ENCODE measurements at regions not wholly inside any gene's neighbourhood (a gene's known extent, or its start where the extent isn't known, plus 50 kb on each side); places are given as distances from the start of the nearest gene placed in this dataset.

DNA sequence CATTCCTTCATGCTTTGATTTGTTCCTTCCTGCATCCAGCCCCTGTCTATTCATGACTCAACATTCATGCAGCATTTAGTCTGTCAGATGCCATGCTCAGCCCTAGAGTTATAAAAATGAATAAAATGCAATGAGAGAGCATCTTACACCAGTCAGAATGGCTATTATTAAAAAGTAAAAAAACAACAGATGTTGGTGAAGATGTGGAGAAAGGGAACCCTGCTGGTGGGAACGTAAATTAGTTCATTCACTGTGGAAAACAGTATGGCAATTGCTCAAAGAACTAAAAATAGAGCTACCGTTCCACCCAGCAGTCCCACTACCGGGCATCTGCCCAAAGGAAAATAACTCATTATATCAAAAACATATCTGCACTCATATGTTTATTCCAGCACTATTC lies 70.0 kb upstream of the GTF3A start (continued):
- TF ChIP-seq ZSCAN21 (CRISPR knock-in tag; IDR thresholded peaks at IDR 0.05; ENCODE audit: borderline replicate concordance) = no peak
- no peak for TF ChIP-seq ZNF446 (CRISPR knock-in tag; IDR thresholded peaks at IDR 0.05)
- TF ChIP-seq FOXK1 (CRISPR knock-in tag; IDR thresholded peaks at IDR 0.05; ENCODE audit: borderline replicate concordance, low read depth) = no peak
- no peak for TF ChIP-seq ZNF639 (CRISPR knock-in tag; conservative IDR thresholded peaks at IDR 0.05)
- TF ChIP-seq CHD2 (IDR thresholded peaks at IDR 0.05; ENCODE audit: low read depth, low read length) = no peak
- TF ChIP-seq, protein P1, sequence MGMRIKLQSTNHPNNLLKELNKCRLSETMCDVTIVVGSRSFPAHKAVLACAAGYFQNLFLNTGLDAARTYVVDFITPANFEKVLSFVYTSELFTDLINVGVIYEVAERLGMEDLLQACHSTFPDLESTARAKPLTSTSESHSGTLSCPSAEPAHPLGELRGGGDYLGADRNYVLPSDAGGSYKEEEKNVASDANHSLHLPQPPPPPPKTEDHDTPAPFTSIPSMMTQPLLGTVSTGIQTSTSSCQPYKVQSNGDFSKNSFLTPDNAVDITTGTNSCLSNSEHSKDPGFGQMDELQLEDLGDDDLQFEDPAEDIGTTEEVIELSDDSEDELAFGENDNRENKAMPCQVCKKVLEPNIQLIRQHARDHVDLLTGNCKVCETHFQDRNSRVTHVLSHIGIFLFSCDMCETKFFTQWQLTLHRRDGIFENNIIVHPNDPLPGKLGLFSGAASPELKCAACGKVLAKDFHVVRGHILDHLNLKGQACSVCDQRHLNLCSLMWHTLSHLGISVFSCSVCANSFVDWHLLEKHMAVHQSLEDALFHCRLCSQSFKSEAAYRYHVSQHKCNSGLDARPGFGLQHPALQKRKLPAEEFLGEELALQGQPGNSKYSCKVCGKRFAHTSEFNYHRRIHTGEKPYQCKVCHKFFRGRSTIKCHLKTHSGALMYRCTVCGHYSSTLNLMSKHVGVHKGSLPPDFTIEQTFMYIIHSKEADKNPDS (CRISPR knock-in tag; IDR thresholded peaks at IDR 0.05) = no peak
- TF ChIP-seq ZNF691 (CRISPR knock-in tag; IDR thresholded peaks at IDR 0.05; ENCODE audit: borderline replicate concordance, low read depth) = no peak
- no peak for TF ChIP-seq PCBP2 (optimal IDR thresholded peaks at IDR 0.05; ENCODE audit: low read depth, low read length, poor library complexity, severe bottlenecking)

GRCh38 chr13:27355894-27356293 lies 68.5 kb upstream of the GTF3A start:
- no TSS peak for BruUV-seq (replicated peaks)
- TF ChIP-seq MTF1 (CRISPR knock-in tag; IDR thresholded peaks at IDR 0.05) = no peak
- no peak for TF ChIP-seq CAMTA2 (CRISPR knock-in tag; IDR thresholded peaks at IDR 0.05; ENCODE audit: borderline replicate concordance)
- TF ChIP-seq YEATS4 (CRISPR knock-in tag; IDR thresholded peaks at IDR 0.05; ENCODE audit: borderline replicate concordance) = no peak
- TF ChIP-seq DPF2 (CRISPR knock-in tag; IDR thresholded peaks at IDR 0.05; ENCODE audit: borderline replicate concordance, low read depth) = no peak
- no peak for TF ChIP-seq PRDM4 (CRISPR knock-in tag; IDR thresholded peaks at IDR 0.05; ENCODE audit: borderline replicate concordance)
- no peak for TF ChIP-seq ZNF569 (CRISPR knock-in tag; IDR thresholded peaks at IDR 0.05; ENCODE audit: borderline replicate concordance)
- TF ChIP-seq ERF (CRISPR knock-in tag; IDR thresholded peaks at IDR 0.05) = no peak
- no peak for TF ChIP-seq ISL2 (CRISPR knock-in tag; IDR thresholded peaks at IDR 0.05)
- FAIRE-seq (no peak), DNase-seq (ENCODE audit: low spot score) (no peak), ATAC-seq (peak; percentile 69)
- Histone ChIP-seq H3K79me2 (ENCODE audit: insufficient read depth, low read length) (no peaks in the 10 kb centered on the region), H2AFZ (ENCODE audit: low read length) (no peak overlapping the region), H3K4me1 (ENCODE audit: insufficient read depth, low read length) (peaks cover 29% of the 10 kb centered on the region), H4K20me1 (ENCODE audit: insufficient read depth, low read length) (no peaks in the 10 kb centered on the region), H3K36me3 (replicated peaks in 1 of 2; ENCODE audit: control insufficient read depth in 1 of 2, insufficient read depth in 2 of 2, low read length in 2 of 2) (no peaks in the 10 kb centered on the region), H3K4me2 (ENCODE audit: low read depth, low read length) (peak overlapping the region; percentile 43), H3K9me3 (ENCODE audit: low read length) (no peaks in the 10 kb centered on the region), H3K27ac (ENCODE audit: extremely low read length, insufficient read depth, low read length) (no peak overlapping the region), H3K4me3 (replicated peaks in 1 of 3; ENCODE audit: insufficient read depth in 1 of 3, low read depth in 2 of 3, low read length in 3 of 3) (peak overlapping the region in 1 of 3 experiments; percentile 26; a peak in 1 of 6 replicates), H3K9ac (ENCODE audit: insufficient read depth, low read depth, low read length) (no peak overlapping the region), H3K27me3 (ENCODE audit: control insufficient read depth in 1 of 2, insufficient read depth in 2 of 2, low read length in 2 of 2) (peaks cover 0 to 14% of the 10 kb centered on the region in 2 experiments; a peak in 3 of 5 replicates)
- intact Hi-C loops (cut with micrococcal nuclease; ENCODE audit: unreplicated experiment) (loop anchor here (5.0 kb wide), 3 partner anchors 84 to 179 kb away; partner anchors contain the start of genes RASL11A and RPL21), in situ Hi-C loops (cut with HindIII; ENCODE audit: extremely low pct_ligation_motif_present, low pct_unique_long_range_greater_than_20kb) (loop anchor here (5.0 kb wide), 2 partner anchors 369 to 409 kb away; no protein-coding TSS in a partner anchor)
- CTCF ChIA-PET (ENCODE audit: low intra/inter-chr PET ratio, low total read pairs) = no interaction called here
- 26% methylated on average over 5 of the region's 7 CpGs for WGBS (ENCODE audit: low lambda C conversion rate)
- POLR2A ChIA-PET = interaction anchor here (1.2 kb wide), 1 partner anchor 365 kb away, joined by 3 read pairs; no protein-coding TSS in a partner anchor
